HG03175 (cell line): ENCODE measurements at regions not wholly inside any gene's neighbourhood (a gene's known extent, or its start where the extent isn't known, plus 50 kb on each side); places are given as distances from the start of the nearest gene placed in this dataset.

Experiments
- ATAC-seq: cut with Tn5 transposase; IDR thresholded peaks from one replicate; pipeline ENCODE4 v1.9.1; 2021; ENCODE audit warnings: mild to moderate bottlenecking, moderate library complexity; ENCODE audit not compliant: unreplicated experiment

DNA sequence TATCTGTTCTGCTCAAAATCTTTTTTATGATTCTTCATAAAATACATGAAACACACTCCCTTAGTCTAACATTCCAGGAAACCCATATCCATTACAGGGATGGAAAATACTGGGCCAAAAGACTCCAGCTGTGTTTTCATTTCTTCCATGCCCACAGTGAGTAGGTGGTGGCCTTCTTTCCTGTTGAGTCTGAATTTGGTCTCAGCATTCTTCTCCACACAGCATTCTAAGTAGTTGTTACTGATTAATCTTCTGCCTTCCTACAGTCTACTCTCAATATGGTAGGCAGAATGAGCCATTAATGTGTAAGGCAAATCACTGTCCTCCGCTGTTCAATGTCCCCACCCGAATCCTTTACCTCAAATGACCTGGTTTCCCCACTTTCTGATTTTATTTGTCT is 370.6 kb upstream of the RPS6KA3 start:
- ATAC-seq = no peak

- ATAC-seq = no peak
Observed at GRCh38 chrX:20633451-20633850, 366.7 kb upstream of the RPS6KA3 start.

GRCh38 chrX:20623448-20623847 is 356.7 kb upstream of the RPS6KA3 start:
- no peak for ATAC-seq

GRCh38 chrX:20620306-20620705 is 353.6 kb upstream of the RPS6KA3 start:
- ATAC-seq = no peak

- ATAC-seq = no peak
Observed at GRCh38 chrX:20609916-20610415, 343.3 kb upstream of the RPS6KA3 start.

DNA sequence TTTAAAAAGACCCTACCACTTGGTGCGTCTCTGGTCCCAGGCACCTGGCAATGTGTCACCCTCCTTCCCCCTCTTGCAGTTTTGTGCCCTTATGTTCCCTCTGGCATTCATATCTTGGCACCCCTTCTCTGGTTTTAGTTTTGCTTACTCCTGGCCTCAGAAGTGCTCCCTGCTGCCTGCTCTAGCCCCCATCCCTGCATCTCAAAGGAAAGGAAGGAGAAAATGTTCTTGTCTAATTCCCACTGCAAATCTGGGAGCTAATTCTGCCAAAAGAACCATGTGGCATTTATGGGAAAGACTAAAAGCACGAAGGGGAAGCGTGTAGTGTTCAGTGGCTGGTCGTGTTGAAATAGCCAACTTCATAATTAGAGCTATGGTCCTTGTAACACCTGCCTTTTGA is 340.1 kb upstream of the RPS6KA3 start:
- no peak for ATAC-seq

DNA sequence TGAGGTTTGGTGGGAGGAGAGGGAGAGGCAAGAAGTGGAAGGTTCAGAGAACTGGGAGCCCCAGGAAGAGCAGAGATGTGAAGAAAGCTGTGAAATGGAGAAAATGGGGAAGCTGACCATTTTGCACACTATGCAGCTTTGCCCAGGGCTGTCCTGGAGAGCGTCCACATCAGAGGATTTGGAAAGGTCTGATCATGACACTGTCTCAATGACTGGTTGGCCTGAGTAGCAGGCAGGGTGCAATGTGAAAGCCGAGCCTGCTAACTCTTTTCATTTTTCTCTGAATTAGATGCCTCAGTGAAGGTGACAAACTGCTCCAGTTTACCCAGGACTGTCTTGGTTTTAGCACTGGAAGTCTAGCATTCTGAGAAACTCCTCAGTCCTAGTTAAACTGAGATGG is 330.1 kb upstream of the RPS6KA3 start:
- no peak for ATAC-seq

DNA sequence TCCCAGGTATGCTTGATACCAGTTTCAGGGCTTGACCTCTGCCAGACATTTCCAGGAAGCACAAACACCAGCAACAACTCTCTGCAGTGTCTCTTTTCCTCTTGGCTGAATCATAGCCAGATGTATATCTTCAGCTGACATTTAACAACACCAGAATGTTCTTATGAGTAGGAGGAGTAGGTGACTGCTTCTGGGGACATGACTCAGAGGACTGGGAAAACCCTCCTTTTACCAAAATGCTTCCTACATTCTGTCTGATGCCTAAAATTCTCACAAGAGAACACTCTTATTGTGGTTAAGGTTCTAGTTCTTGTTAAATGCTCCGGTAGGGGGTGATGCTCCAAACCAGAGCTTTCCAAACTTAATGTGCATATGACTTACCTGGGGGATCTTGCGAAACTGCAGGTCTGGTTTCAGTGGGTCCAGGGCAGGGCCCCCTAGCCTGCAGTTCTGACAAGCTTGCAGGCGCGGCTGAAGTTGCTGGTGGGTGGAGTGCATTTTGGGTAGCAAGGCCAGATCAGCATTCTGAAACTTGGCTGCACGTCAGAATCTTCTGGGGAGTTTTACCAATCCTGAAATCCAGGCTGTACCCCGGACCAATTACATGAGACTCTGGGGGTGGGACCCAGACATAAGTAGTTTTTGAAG is 329.3 kb upstream of the RPS6KA3 start:
- no peak for ATAC-seq

DNA sequence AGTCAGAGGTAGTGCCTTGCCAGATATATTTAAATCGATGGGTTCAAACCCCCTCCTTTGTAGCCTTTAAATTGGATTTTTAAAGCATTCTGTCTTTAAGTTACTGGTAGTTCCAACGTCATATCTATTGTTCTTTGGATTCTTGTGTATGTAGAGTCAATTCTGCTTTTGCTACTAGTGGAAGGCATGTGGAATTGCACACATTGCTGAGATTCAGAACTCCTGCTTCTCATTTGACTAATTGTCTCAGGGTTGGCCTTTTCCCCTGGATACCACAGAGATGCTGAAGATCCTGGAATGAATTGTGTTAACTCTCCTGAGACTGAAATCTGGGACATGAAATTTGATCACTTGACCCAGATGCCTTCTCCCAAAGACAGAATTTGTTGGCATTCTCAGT is 328.3 kb upstream of the RPS6KA3 start:
- ATAC-seq = no peak

- ATAC-seq = no peak
Observed at GRCh38 chrX:20593836-20594235, 327.1 kb upstream of the RPS6KA3 start.

DNA sequence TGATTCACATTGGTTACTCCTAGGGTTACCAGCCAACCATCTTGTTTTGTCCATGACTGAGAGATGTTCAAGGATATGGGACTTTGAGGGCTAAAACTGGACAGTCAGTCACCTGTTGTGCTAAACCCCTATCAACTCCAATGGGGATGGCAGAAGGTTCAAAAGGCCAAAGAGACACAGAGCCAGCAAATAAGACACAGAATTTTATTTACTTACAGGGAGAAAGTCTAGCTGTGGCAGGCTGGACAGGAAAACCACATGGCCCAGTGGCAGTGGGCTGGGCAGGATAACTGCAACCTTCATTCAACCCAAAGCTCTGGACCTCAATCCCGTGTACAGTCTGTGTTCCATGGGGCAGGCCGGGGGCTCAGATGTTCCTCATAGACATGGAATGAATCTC is 326.7 kb upstream of the RPS6KA3 start:
- no peak for ATAC-seq

DNA sequence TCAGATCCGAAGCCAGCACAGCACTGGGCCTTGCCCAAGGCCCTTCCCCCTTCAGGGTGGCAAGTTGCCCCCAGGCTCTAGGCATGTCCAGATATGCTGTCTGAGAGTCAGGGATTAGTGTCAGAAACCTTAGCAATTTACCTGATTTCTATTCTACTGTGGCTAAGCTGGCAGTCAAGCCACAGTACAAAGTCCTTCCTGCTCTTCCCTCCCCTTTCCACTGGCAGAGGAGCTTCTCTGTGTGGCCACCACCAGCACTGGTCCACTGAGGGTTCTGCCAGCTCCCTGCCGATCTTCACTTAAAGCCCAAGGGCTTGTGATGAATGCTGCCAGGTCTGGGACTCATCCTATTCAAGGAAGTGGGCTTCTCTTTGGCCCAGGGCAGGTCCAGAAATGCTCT is 324.5 kb upstream of the RPS6KA3 start:
- ATAC-seq = no peak

DNA sequence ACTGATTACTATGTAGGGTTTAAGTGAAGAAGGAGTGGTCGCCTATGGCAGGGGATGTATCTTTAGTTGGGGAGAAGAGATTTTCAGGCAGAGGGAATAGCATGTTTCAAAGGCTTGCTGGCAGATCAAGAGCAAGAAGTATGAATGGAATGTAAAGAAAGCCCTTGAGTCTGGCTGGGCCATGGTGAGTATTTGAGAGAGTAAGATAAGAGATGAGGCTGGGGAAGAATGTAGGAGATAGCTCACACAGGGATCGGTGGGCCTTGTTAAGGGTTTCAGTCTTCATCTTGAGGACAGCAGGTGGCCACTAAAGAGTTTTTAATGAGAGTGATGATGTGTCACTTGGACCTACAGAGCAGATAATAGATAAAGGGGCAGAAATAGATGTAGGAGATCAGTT is 319.1 kb upstream of the RPS6KA3 start:
- ATAC-seq = no peak

DNA sequence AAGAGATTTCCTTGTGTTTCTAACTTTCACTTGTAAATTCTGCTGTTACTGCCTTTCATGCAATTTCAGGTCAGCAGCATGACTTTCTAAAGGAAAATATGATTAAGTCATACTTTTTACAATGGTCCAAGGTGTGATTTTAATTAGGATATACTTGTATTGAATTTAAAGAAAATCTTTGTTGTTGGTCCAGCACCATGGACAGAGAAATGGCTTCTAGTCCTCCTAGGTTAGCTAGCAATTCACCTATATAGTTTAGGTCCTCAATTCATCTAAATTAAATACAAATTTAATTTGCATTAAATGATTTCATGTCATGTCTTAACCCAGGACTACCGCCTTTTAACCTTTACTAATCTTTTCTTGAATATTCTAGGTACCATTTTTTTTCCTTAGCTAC is 304.9 kb upstream of the RPS6KA3 start:
- ATAC-seq = no peak

- ATAC-seq = no peak
Observed at GRCh38 chrX:20567108-20567507, 300.4 kb upstream of the RPS6KA3 start.

DNA sequence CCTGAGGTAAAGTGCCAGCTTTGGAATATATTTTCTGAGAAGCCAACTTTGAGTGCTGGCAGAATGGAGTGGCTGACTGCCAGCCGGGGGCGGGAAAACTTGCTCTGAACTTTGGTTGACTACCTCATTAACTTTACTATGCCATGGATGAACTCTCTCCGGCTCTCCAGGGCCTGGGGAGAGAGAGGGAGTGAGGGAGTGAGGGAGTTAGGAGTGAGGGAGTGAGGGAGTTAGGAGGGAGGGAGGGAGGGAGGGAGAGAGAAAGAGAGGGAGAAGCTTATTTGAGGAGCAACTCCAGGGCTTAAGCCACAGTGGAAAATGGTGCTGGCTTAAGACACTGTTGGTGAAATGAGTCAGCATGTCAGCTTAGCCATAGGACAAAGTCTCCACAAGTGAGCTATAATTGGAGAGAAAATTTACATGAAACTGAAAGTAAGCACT is 280.9 kb upstream of the RPS6KA3 start:
- ATAC-seq = no peak

- ATAC-seq = no peak
Observed at GRCh38 chrX:20545538-20545937, 278.8 kb upstream of the RPS6KA3 start.

DNA sequence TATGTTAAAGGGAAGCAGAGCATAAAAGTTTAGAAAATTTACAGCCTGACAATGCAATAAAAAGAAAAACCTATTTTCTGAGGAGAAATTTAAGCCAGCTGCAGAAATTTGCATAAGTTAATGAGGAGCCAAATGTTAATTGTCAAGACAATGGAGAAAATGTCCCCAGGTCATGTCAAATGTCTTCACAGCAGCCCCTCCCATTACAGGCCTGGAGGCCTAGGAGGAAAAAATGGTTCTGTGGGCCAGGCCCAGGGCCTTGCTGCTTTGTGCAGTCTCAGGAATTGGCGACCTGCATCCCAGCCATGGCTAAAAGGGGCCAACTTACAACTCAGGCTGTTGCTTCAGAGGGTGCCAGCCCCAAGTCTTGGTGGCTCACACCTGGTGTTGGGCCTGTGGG is 275.4 kb upstream of the RPS6KA3 start:
- ATAC-seq = no peak

DNA sequence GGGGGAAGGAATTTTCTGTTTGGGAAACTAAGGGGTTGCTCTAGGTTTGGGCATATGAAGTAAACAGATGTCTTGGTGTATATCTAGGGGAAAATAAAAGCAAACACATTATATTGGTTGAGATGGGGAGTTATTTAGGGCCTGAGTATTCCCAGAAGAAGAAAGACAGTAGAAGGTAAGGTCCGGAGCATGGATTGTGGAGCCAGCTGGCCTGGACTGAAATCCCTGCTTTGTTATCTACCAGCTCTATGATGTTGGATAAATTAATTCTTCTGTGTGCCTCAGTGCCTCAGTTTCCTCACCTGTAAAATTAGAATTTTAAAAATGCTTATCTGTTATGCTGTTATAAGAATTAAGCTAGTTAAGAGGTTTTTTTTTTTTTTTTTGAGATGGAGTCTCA is 272.3 kb upstream of the RPS6KA3 start:
- no peak for ATAC-seq

DNA sequence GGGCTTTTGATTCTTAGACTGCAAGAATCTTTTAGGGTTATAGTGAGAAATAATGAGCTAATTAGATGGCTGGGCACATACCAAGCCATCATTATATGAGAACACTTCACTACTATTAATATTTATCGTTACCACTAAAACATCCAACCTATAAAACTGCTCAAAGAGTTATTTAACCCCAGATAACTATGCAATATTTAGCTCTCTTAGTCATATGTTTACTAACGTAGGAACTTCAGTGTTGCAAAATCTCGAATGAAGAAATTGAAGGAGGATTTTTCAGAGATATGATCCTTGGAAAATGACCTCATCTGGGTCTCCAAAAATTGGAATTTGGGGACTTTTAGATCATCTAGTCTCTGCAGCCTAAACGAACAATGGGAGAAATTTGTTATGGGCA is 265.0 kb upstream of the RPS6KA3 start:
- no peak for ATAC-seq

- ATAC-seq = no peak
Observed at GRCh38 chrX:20530406-20530921, 263.8 kb upstream of the RPS6KA3 start.

DNA sequence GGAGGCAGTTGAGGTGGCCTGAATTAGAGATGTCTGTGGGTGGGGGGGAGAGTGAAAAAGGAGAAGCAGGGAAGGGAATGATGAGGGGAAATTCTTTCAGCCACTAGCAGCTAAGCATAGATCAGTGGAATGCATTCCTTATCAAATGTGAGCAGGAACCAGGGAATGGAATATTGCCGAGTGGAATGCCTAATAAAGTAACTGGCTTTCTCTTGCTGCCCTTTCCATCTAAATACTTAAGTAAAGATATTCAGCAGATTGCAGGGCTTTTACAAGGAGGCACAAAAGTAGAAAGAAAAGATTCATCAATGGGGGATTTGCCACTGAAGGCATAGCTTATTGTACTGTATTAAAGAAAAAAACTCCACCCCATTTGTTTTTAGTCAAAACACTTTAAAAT is 263.0 kb upstream of the RPS6KA3 start:
- ATAC-seq = no peak

GRCh38 chrX:20529301-20529700 is 262.6 kb upstream of the RPS6KA3 start:
- ATAC-seq = no peak
